Neural cell (in vitro differentiated cells): ENCODE measurements at regions not wholly inside any gene's neighbourhood (a gene's known extent, or its start where the extent isn't known, plus 50 kb on each side); places are given as distances from the start of the nearest gene placed in this dataset.

Experiments
- H2AFZ ChIP-seq: fragments of 200-600, 300-800 bp; sonication (generic), shearing (Covaris generic); 2 replicates; pipeline ENCODE4 v1.6.0; 2014; ENCODE audit warnings: low read depth, mild to moderate bottlenecking, antibody characterized with exemption, low read length, moderate library complexity
- H3F3A ChIP-seq: fragments of 200-600 bp; shearing (Covaris generic); 2 replicates; pipeline ENCODE4 v1.6.1; 2016; ENCODE audit warnings: mild to moderate bottlenecking, moderate library complexity, mixed read lengths, antibody characterized with exemption, low read length; ENCODE audit not compliant: insufficient read depth, poor library complexity, severe bottlenecking
- H3K27ac ChIP-seq: fragments of 200-600, 300-800 bp; sonication (generic), shearing (Covaris generic); 2 replicates; pipeline ENCODE4 v1.5.1; 2014; ENCODE audit warnings: mild to moderate bottlenecking, low read length, moderate library complexity
- H3K27me3 ChIP-seq: fragments of 300-800, 200-600 bp; sonication (generic), shearing (Covaris generic); 2 replicates; pipeline ENCODE4 v1.6.0; 2014; ENCODE audit warnings: mild to moderate bottlenecking, low read depth, low read length, moderate library complexity; ENCODE audit not compliant: insufficient read depth
- H3K36me3 ChIP-seq: fragments of 300-800, 200-600 bp; sonication (generic), shearing (Covaris generic); 2 replicates; pipeline ENCODE4 v1.5.1; 2014; ENCODE audit warnings: mild to moderate bottlenecking, antibody characterized with exemption, low read length, moderate library complexity; ENCODE audit not compliant: insufficient read depth
- H3K4me2 ChIP-seq: fragments of 300-800, 200-600 bp; sonication (generic), shearing (Covaris generic); 2 replicates; pipeline ENCODE4 v1.6.0; 2014; ENCODE audit warnings: mild to moderate bottlenecking, low read length
- H3K4me3 ChIP-seq: fragments of 300-800, 200-600 bp; sonication (generic), shearing (Covaris generic); 2 replicates; pipeline ENCODE4 v1.5.1; 2014; ENCODE audit warnings: mild to moderate bottlenecking, low read length, moderate library complexity
- H3K79me2 ChIP-seq: fragments of 200-600 bp; shearing (Covaris generic); replicated peaks from 2 replicates; pipeline ENCODE4 v1.6.0; 2014; ENCODE audit warnings: mild to moderate bottlenecking, low read length, moderate library complexity; ENCODE audit not compliant: insufficient read depth
- H3K9ac ChIP-seq: fragments of 300-800, 200-600 bp; sonication (generic), shearing (Covaris generic); 2 replicates; pipeline ENCODE4 v1.6.1; 2016; ENCODE audit warnings: mild to moderate bottlenecking, low read length, mixed read lengths
- H3K9me2 ChIP-seq: fragments of 200-600 bp; shearing (Covaris generic); 2 replicates; pipeline ENCODE4 v1.6.1; 2016; ENCODE audit warnings: mild to moderate bottlenecking, low read length, mixed read lengths; ENCODE audit not compliant: insufficient read depth
- H3K9me3 ChIP-seq: fragments of 200-600, 300-800 bp; sonication (generic), shearing (Covaris generic); 2 replicates; pipeline ENCODE4 v1.6.1; 2016; ENCODE audit warnings: mild to moderate bottlenecking, mixed run types, low read length, moderate library complexity, mixed read lengths
- H4K20me1 ChIP-seq: fragments of 200-600 bp; shearing (Covaris generic); 2 replicates; pipeline ENCODE4 v1.6.1; 2016; ENCODE audit warnings: mild to moderate bottlenecking, mixed run types; ENCODE audit not compliant: insufficient read depth
- EP300 ChIP-seq: fragments of 450-650 bp; conservative IDR thresholded peaks from 2 replicates; pipeline ENCODE4 v1.6.1; 2014; ENCODE audit warnings: antibody characterized with exemption, mild to moderate bottlenecking, moderate library complexity; ENCODE audit not compliant: poor library complexity, severe bottlenecking
- EZH2 ChIP-seq: fragments of 200-600, 300-800 bp; shearing (Covaris generic), sonication (generic); IDR thresholded peaks from 2 replicates; pipeline ENCODE4 v1.6.1; 2014; ENCODE audit warnings: antibody characterized with exemption, low read length, borderline replicate concordance, mild to moderate bottlenecking; ENCODE audit not compliant: insufficient read depth, poor library complexity, severe bottlenecking
- MXI1 ChIP-seq: fragments of 450-650 bp; conservative IDR thresholded peaks from 2 replicates; pipeline ENCODE4 v1.6.1; 2014; ENCODE audit warnings: antibody characterized with exemption, mild to moderate bottlenecking; ENCODE audit not compliant: poor library complexity, severe bottlenecking
- POLR2AphosphoS5 ChIP-seq: IDR thresholded peaks from 2 replicates; pipeline ENCODE4 v1.6.1; 2012
- RAD21 ChIP-seq: fragments of 450-650 bp; conservative IDR thresholded peaks from 2 replicates; pipeline ENCODE4 v1.6.1; 2014; ENCODE audit warnings: antibody characterized with exemption, mild to moderate bottlenecking, moderate library complexity
- SMC3 ChIP-seq: fragments of 450-650 bp; conservative IDR thresholded peaks from 2 replicates; pipeline ENCODE4 v1.6.1; 2014; ENCODE audit warnings: antibody characterized with exemption, mild to moderate bottlenecking, moderate library complexity; ENCODE audit not compliant: poor library complexity
- TAF1 ChIP-seq: IDR thresholded peaks from 2 replicates; pipeline ENCODE4 v1.6.1; 2012; ENCODE audit warnings: low read depth
- TF ChIP-seq, protein P1 (sequence below): fragments of 450-650 bp; IDR thresholded peaks from 2 replicates; pipeline ENCODE4 v1.5.1; 2014; ENCODE audit warnings: antibody characterized with exemption, mild to moderate bottlenecking, moderate library complexity; ENCODE audit not compliant: poor library complexity, severe bottlenecking
- TF ChIP-seq, protein P2 (sequence below): IDR thresholded peaks from 2 replicates; pipeline ENCODE4 v1.6.1; 2012; ENCODE audit warnings: borderline replicate concordance

DNA sequence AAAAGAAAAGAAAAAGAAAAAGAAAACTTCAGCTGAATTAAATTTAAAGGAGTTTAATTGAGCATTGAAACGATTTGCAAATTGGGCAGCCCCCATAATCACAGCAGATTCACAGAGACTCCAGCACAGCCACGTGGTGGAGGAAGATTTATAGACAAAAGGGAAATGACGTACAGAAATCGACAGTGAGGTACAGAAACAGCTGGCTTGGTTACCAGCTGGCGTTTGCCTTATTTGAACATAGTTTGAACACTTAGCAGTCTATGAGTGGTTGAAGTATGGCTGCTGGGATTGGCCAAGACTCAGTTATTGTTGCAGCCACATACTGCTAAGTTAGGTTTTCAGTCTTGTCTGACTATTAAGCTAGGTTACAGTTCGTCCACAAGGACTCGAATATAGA lies 312.2 kb upstream of the SLC14A2 start (continued):
- TF ChIP-seq, protein P1, sequence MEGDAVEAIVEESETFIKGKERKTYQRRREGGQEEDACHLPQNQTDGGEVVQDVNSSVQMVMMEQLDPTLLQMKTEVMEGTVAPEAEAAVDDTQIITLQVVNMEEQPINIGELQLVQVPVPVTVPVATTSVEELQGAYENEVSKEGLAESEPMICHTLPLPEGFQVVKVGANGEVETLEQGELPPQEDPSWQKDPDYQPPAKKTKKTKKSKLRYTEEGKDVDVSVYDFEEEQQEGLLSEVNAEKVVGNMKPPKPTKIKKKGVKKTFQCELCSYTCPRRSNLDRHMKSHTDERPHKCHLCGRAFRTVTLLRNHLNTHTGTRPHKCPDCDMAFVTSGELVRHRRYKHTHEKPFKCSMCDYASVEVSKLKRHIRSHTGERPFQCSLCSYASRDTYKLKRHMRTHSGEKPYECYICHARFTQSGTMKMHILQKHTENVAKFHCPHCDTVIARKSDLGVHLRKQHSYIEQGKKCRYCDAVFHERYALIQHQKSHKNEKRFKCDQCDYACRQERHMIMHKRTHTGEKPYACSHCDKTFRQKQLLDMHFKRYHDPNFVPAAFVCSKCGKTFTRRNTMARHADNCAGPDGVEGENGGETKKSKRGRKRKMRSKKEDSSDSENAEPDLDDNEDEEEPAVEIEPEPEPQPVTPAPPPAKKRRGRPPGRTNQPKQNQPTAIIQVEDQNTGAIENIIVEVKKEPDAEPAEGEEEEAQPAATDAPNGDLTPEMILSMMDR: no peak
- TF ChIP-seq RAD21: no peak

GRCh38 chr18:45304558-45304957 lies 310.7 kb upstream of the SLC14A2 start:
- H3K9ac ChIP-seq: no peak overlapping the region
- H3K4me3 ChIP-seq: no peak overlapping the region
- no peak overlapping the region for H3K27ac ChIP-seq
- H4K20me1 ChIP-seq: no peaks in the 10 kb centered on the region
- no peaks in the 10 kb centered on the region for H3K36me3 ChIP-seq
- H3K79me2 ChIP-seq: no peaks in the 10 kb centered on the region
- H3K9me2 ChIP-seq: no peaks in the 10 kb centered on the region
- H3K9me3 ChIP-seq: no peaks in the 10 kb centered on the region
- no peaks in the 10 kb centered on the region for H3K27me3 ChIP-seq
- TF ChIP-seq POLR2AphosphoS5: no peak
- TF ChIP-seq EP300: no peak
- TF ChIP-seq, protein P1: no peak
- TF ChIP-seq MXI1: no peak
- no peak for TF ChIP-seq TAF1
- no peak for TF ChIP-seq RAD21
- no peak for TF ChIP-seq EZH2
- TF ChIP-seq SMC3: no peak
- TF ChIP-seq, protein P2, sequence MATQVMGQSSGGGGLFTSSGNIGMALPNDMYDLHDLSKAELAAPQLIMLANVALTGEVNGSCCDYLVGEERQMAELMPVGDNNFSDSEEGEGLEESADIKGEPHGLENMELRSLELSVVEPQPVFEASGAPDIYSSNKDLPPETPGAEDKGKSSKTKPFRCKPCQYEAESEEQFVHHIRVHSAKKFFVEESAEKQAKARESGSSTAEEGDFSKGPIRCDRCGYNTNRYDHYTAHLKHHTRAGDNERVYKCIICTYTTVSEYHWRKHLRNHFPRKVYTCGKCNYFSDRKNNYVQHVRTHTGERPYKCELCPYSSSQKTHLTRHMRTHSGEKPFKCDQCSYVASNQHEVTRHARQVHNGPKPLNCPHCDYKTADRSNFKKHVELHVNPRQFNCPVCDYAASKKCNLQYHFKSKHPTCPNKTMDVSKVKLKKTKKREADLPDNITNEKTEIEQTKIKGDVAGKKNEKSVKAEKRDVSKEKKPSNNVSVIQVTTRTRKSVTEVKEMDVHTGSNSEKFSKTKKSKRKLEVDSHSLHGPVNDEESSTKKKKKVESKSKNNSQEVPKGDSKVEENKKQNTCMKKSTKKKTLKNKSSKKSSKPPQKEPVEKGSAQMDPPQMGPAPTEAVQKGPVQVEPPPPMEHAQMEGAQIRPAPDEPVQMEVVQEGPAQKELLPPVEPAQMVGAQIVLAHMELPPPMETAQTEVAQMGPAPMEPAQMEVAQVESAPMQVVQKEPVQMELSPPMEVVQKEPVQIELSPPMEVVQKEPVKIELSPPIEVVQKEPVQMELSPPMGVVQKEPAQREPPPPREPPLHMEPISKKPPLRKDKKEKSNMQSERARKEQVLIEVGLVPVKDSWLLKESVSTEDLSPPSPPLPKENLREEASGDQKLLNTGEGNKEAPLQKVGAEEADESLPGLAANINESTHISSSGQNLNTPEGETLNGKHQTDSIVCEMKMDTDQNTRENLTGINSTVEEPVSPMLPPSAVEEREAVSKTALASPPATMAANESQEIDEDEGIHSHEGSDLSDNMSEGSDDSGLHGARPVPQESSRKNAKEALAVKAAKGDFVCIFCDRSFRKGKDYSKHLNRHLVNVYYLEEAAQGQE: no peak
- no peaks in the 10 kb centered on the region for H3F3A ChIP-seq
- H3K4me2 ChIP-seq: no peak overlapping the region
- H2AFZ ChIP-seq: no peak overlapping the region

GRCh38 chr18:45312555-45313126 lies 302.6 kb upstream of the SLC14A2 start:
- H3K36me3 ChIP-seq: no peaks in the 10 kb centered on the region
- no peaks in the 10 kb centered on the region for H4K20me1 ChIP-seq
- H3K27ac ChIP-seq: no peak overlapping the region
- TF ChIP-seq, protein P2: no peak
- TF ChIP-seq, protein P1: no peak
- no peak for TF ChIP-seq EP300
- no peak for TF ChIP-seq RAD21
- no peak for TF ChIP-seq EZH2
- no peak for TF ChIP-seq MXI1
- no peak for TF ChIP-seq SMC3
- TF ChIP-seq TAF1: no peak
- no peak for TF ChIP-seq POLR2AphosphoS5
- H3K9ac ChIP-seq: no peak overlapping the region
- H3K4me2 ChIP-seq: no peak overlapping the region
- H3K9me2 ChIP-seq: no peaks in the 10 kb centered on the region
- H3K27me3 ChIP-seq: no peaks in the 10 kb centered on the region
- no peaks in the 10 kb centered on the region for H3K9me3 ChIP-seq
- H2AFZ ChIP-seq: no peak overlapping the region
- H3K79me2 ChIP-seq: no peaks in the 10 kb centered on the region
- no peak overlapping the region for H3K4me3 ChIP-seq
- no peaks in the 10 kb centered on the region for H3F3A ChIP-seq
